GM12865 (cell line): ENCODE measurements at regions not wholly inside any gene's neighbourhood (a gene's known extent, or its start where the extent isn't known, plus 50 kb on each side); places are given as distances from the start of the nearest gene placed in this dataset.

ENCODE experiments used
- DNase-seq: peaks from one replicate; pipeline ENCODE4 v3.0.0; 2010; ENCODE audit warnings: low read depth
- H3K4me3 ChIP-seq: 2 replicates; pipeline ENCODE4 v1.5.1; 2011; ENCODE audit warnings: mild to moderate bottlenecking, low read depth, low read length, control low read depth
- CTCF ChIP-seq: IDR thresholded peaks from 2 replicates; pipeline ENCODE4 v1.5.1; 2011; ENCODE audit warnings: low read length, control low read depth, low read depth, inconsistent platforms; ENCODE audit not compliant: insufficient read depth; ENCODE audit errors: missing control alignments

- no peak overlapping the region for H3K4me3 ChIP-seq
- no peak for DNase-seq
These were observed 716.5 kb upstream of the GRM3 start for GRCh38 chr7:85927226-85927625.

GRCh38 chr7:85924062-85924461, 719.6 kb upstream of the GRM3 start:
- H3K4me3 ChIP-seq: no peak overlapping the region
- no peak for TF ChIP-seq CTCF
- DNase-seq: no peak

More at GRCh38 chr7:85927226-85927625, 716.5 kb upstream of the GRM3 start:
- no peak for TF ChIP-seq CTCF

GRCh38 chr7:85916016-85916415, 727.7 kb upstream of the GRM3 start:
- no peak overlapping the region for H3K4me3 ChIP-seq
- no peak for TF ChIP-seq CTCF
- no peak for DNase-seq

GRCh38 chr7:85914437-85914836, 727.6 kb upstream of the SEMA3D start:
- no peak overlapping the region for H3K4me3 ChIP-seq
- no peak for TF ChIP-seq CTCF
- DNase-seq: no peak

- no peak for DNase-seq
- no peak for TF ChIP-seq CTCF
- no peak overlapping the region for H3K4me3 ChIP-seq
These were observed 721.2 kb upstream of the SEMA3D start for GRCh38 chr7:85908051-85908450.

GRCh38 chr7:85897967-85898366, 711.1 kb upstream of the SEMA3D start:
- no peak overlapping the region for H3K4me3 ChIP-seq
- DNase-seq: no peak
- no peak for TF ChIP-seq CTCF

GRCh38 chr7:85896531-85896930, 709.7 kb upstream of the SEMA3D start:
- no peak for DNase-seq
- no peak overlapping the region for H3K4me3 ChIP-seq
- TF ChIP-seq CTCF: no peak
